SK-MEL-5 (cell line): ENCODE measurements at regions not wholly inside any gene's neighbourhood (a gene's known extent, or its start where the extent isn't known, plus 50 kb on each side); places are given as distances from the start of the nearest gene placed in this dataset.
A peak's percentile ranks its signal among the peaks of the same experiment; 100 is the strongest.
"Not testable (repeated sequence)": the region's sequence is repeated elsewhere in the genome, so short reads cannot be mapped to it uniquely, and the experiment has no call there.

ENCODE experiments used
- DNase-seq: peaks from one replicate; pipeline ENCODE4 v3.0.0-alpha.2; 2016; ENCODE audit warnings: low read depth, low spot score
- in situ Hi-C: cut with HindIII; loops from 2 replicates; pipeline ENCODE4 v1.10.0; 2016; ENCODE audit warnings: low sequenced_read_pairs, high pct_unique_total_duplicates, low pct_unique_long_range_greater_than_20kb

GRCh38 chr2:52629531-52629930 is 1138.1 kb upstream of the CHAC2 start:
- in situ Hi-C loops = no loop called here
- no peak for DNase-seq

- DNase-seq = no peak
These were observed 1145.3 kb upstream of the CHAC2 start for GRCh38 chr2:52622266-52622665.

DNA sequence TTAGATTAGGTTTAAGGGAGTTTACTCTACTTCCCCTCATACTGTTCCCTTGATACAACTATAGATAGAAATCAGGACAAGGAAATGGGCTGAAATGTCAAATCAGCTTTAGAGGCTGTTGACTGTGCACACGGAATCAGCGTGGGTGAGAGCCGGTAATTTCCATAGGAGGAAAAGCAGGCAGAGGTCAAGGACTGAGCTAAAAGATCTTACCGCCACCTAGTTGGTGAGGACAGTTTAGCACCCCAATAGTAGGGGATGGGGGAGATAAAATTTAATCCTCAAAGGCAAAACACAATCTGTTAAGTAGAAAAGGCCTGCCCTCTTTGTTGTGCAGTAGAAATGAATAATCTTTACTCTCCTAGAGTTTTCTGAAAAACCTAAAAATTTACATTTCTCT is 1154.5 kb upstream of the CHAC2 start:
- DNase-seq = peak; percentile 56
- in situ Hi-C loops = no loop called here

More at GRCh38 chr2:52622266-52622665, 1145.3 kb upstream of the CHAC2 start:
- in situ Hi-C loops = no loop called here

GRCh38 chr2:52611759-52612158 is 1155.8 kb upstream of the CHAC2 start:
- no peak for DNase-seq

GRCh38 chr2:52608030-52608429 is 1159.6 kb upstream of the CHAC2 start:
- DNase-seq = no peak
- in situ Hi-C loops = no loop called here

More at GRCh38 chr2:52611759-52612158, 1155.8 kb upstream of the CHAC2 start:
- in situ Hi-C loops = no loop called here

- in situ Hi-C loops = no loop called here
These were observed 1170.3 kb upstream of the CHAC2 start for GRCh38 chr2:52597346-52597745.

DNA sequence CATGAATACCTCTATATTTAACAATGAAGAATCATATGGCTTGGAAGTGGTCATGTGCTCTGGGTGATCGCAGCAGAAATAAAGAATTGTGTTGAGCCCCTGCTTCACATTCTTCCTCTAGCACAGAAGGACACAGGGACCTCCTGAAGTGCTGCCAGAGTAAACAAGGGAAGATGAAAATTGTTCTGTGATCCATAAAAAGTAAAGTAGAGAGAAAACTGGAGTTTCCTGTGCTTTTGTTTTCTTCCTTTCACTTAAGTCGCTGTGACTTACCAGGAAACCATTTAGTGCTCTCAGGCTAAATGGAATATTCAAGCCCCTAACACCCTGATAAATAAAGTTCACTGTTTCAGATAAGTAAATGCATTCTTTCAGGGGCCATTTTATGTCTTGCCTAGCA is 1173.6 kb upstream of the CHAC2 start:
- in situ Hi-C loops = no loop called here

More at GRCh38 chr2:52597346-52597745, 1170.3 kb upstream of the CHAC2 start:
- no peak for DNase-seq

GRCh38 chr2:52584071-52584470 is 1183.5 kb upstream of the CHAC2 start:
- in situ Hi-C loops, DNase-seq: not testable (repeated sequence)

More for the DNA sequence above, 1173.6 kb upstream of the CHAC2 start:
- no peak for DNase-seq

DNA sequence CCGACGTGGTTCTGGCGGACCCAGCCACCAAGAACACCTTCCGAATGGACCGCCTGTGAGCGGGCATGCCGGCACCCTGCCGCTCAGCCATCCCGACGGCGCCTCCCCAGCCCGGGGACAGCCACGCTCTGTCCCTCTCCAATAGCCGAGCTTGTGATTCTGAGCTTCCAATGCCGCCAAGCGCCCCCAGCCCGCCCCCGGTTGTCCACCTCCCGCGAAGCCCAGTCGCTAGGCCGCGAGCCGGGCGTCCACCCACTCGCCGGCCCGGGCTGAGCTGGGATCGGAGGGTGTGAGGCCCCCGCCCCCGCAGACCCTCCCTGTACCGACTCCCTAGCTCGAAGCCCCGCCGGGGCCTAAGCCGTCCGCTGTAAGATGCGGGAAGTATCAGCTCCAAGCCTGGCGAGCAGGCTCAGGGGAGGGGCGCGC is 1195.1 kb upstream of the CHAC2 start:
- in situ Hi-C loops = no loop called here
- DNase-seq = no peak

- no peak for DNase-seq
- in situ Hi-C loops = no loop called here
These were observed 1195.9 kb upstream of the CHAC2 start for GRCh38 chr2:52571380-52572347.

- no peak for DNase-seq
- in situ Hi-C loops = no loop called here
These were observed 1196.9 kb upstream of the CHAC2 start for GRCh38 chr2:52570716-52571115.

DNA sequence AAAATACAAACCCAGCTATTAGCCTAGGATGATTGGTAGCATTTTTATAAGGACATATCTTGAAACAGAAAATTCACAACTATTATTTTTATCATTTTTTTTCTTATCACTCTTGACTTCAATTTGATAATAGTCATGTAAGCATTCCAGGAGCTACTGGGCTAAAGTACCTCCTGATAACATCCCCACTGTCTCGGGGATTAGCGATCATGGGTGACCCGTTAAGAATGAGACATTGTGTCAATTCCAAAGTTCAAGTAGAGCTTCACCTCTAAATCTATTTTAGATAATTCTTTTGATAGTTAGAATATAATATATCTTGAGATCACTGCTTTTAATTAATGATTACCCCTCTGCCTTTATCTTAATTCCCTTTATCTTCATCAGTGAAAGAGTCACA is 1204.5 kb upstream of the CHAC2 start:
- in situ Hi-C loops = no loop called here

GRCh38 chr2:52558265-52558664 is 1209.3 kb upstream of the CHAC2 start:
- no peak for DNase-seq
- in situ Hi-C loops = no loop called here

More for the DNA sequence above, 1204.5 kb upstream of the CHAC2 start:
- no peak for DNase-seq

DNA sequence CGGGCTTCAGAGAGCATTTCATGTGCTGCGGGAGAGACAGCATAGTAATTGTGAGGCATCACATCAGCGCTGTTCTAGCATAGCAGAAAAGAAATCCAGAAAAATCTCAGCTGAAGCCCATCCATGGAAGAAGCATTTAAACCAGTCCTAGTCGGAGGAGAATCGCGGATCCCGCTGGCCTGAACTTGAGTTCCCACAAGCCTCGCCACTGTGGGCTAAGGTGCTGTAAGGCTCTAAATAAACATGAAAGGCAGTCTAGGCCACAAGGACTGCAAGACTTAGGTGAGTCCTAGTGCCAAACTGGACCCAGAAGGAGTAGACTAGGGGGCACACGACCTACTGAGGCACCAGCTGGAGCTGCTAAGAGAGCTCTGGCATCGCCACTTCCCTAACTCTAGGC is 1225.3 kb upstream of the CHAC2 start:
- in situ Hi-C loops = no loop called here
- DNase-seq = no peak

GRCh38 chr2:52539026-52539970 is 1228.3 kb upstream of the CHAC2 start:
- in situ Hi-C loops = no loop called here
- no peak for DNase-seq

GRCh38 chr2:52537588-52537987 is 1230.0 kb upstream of the CHAC2 start:
- in situ Hi-C loops = no loop called here

DNA sequence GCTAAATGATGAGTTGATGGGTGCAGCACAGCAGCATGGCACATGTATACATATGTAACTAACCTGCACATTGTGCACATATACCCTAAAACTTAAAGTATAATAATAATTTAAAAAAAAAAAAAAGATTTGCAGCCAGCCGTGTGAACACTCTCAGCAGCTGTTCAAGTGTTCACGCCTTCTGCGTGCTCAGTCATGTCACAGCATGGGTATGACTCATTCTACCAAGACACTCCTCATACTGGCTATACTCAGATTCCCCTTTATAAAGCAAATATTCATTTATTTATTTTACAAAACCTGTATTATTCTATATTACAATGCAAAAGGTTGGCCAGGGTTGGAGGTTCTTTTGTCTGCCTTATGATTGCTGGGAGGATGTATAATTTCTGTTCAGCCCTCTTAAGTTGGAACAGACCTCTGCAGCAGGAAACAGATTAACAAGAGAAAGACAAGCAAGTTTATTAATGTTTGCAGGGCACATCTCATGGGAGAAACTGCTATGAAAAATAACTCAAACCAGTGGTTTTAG is 1230.6 kb upstream of the CHAC2 start:
- DNase-seq = no peak

More at GRCh38 chr2:52537588-52537987, 1230.0 kb upstream of the CHAC2 start:
- DNase-seq = no peak

DNA sequence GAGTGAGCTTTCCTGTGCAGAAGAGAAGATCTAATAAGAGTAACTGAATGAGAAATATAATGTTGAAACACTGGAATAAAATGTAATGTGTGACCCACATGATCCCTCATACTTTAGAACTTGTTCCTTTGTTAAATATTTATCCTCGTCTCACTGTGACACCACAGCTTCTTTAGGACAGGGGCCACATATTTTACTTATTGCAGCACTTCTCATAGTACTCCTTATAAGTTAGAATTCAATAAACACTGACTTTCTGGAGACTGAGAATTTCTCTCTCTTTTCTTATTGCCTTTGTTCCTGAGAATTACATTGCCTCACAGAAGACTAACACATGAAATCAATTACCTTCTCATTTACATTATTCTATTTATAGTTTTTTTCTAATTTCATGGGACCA is 1234.6 kb upstream of the CHAC2 start:
- no peak for DNase-seq
- in situ Hi-C loops = no loop called here

More for the DNA sequence above, 1230.6 kb upstream of the CHAC2 start:
- in situ Hi-C loops = no loop called here
